Sigmoid colon (tissue), 6 donors: ENCODE measurements at regions not wholly inside any gene's neighbourhood (a gene's known extent, or its start where the extent isn't known, plus 50 kb on each side); places are given as distances from the start of the nearest gene placed in this dataset.

ENCODE experiments used
- DNase-seq: peaks from one replicate; pipeline ENCODE4 v3.0.0-alpha.2; 2019
- H3K27ac ChIP-seq, 4 donors: fragments of 200-600 bp; sonication (generic); one replicate each; pipeline ENCODE4 v1.5.1; 2016 to 2019; ENCODE audit warnings: mild to moderate bottlenecking in 1 of 4
- H3K27me3 ChIP-seq, 3 donors: fragments of 200-600 bp; sonication (generic); one replicate each; pipeline ENCODE4 v1.5.1; 2019; ENCODE audit warnings: mild to moderate bottlenecking in 1 of 3
- H3K36me3 ChIP-seq, 4 donors: fragments of 200-600 bp; sonication (generic); one replicate each; pipeline ENCODE4 v1.5.1; 2016 to 2019
- H3K4me1 ChIP-seq, 4 donors: fragments of 200-600 bp; sonication (generic); one replicate each; pipeline ENCODE4 v1.5.1; 2017 to 2019
- H3K4me3 ChIP-seq, 4 donors: fragments of 200-600 bp; sonication (generic); one replicate each; pipeline ENCODE4 v1.5.1; 2017 to 2019; ENCODE audit warnings: mild to moderate bottlenecking in 2 of 4, moderate library complexity in 1 of 4
- H3K9me3 ChIP-seq, 4 donors: fragments of 200-600 bp in 3 of 4; sonication (generic) in 3 of 4; one replicate each; pipeline versions ENCODE4 v1.5.1 to v1.6.1; 2013 to 2019
- EP300 ChIP-seq, 4 donors: sonication (generic); formaldehyde crosslinking; IDR thresholded peaks; one replicate each; pipeline ENCODE4 v1.6.1; 2017; ENCODE audit warnings: antibody characterized with exemption in 4 of 4
- POLR2A ChIP-seq, 2 donors: fragments of 450-650 bp; IDR thresholded peaks; one replicate each; pipeline ENCODE4 v1.6.1; 2016; ENCODE audit warnings: antibody characterized with exemption in 2 of 2, mild to moderate bottlenecking in 2 of 2, moderate library complexity in 2 of 2
- POLR2AphosphoS5 ChIP-seq, 4 donors: sonication (generic); formaldehyde crosslinking; IDR thresholded peaks; one replicate each; pipeline ENCODE4 v1.6.1; 2017; ENCODE audit warnings: antibody characterized with exemption in 4 of 4
- WGBS, 2 donors: extraction: QIAGEN DNeasy Blood & Tissue Kit; methylation state at CpG; one replicate each; pipeline ENCODE4 v1.1.7; 2013; 5-methylcytosine and 5-hydroxymethylcytosine counted together
- intact Hi-C: fragments of 100-400 bp; cut with DNase I; formaldehyde crosslinking; loops from one replicate; pipeline ENCODE4 v1.15.1; 2023
- TF ChIP-seq, protein P1 (sequence below), 4 experiments: fragments of 450-650 bp in 3 of 4; fragments of 200-600 bp in 1 of 4; IDR thresholded peaks; one replicate each; pipeline ENCODE4 v1.5.1; 2016 to 2019; ENCODE audit warnings: antibody characterized with exemption in 4 of 4, mild to moderate bottlenecking in 3 of 4, moderate library complexity in 2 of 4
- donor health status: healthy with polysubstance abuse.
- donor health status: healthy.

DNA sequence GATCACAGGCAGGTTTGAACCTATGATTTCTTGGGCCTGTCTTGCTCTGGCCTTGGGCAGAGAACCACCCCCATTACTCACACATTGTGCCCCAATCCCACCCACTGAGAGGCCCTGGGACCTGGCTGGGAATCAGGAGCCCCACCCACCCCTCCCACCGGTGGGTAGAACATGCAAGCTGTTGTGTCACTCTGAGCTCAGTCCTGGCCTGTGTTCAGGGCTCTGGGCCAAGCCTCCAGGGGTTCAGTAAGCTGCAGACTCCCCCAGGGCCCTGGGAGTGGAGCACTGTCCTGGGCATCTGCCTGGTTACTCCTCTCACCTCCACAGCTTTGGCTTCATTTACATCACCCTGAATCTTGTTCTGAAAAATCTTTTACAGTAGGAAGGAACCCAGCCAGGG lies 270.5 kb downstream of the RRAGC start:
- intact Hi-C loops = no loop called here
- Histone ChIP-seq H3K36me3 (no peaks in the 10 kb centered on the region), H3K9me3 (peaks cover 0 to 3% (median 1%) of the 10 kb centered on the region in 4 donors), H3K27ac (no peak overlapping the region), H3K4me1 (no peaks in the 10 kb centered on the region), H3K27me3 (peaks cover 0 to 4% (median 0%) of the 10 kb centered on the region in 3 donors), H3K4me3 (no peak overlapping the region)
- TF ChIP-seq POLR2A (IDR thresholded peaks at IDR 0.05) = no peak
- no peak for TF ChIP-seq EP300 (IDR thresholded peaks at IDR 0.05)
- TF ChIP-seq POLR2AphosphoS5 (IDR thresholded peaks at IDR 0.05) = no peak
- TF ChIP-seq, protein P1, sequence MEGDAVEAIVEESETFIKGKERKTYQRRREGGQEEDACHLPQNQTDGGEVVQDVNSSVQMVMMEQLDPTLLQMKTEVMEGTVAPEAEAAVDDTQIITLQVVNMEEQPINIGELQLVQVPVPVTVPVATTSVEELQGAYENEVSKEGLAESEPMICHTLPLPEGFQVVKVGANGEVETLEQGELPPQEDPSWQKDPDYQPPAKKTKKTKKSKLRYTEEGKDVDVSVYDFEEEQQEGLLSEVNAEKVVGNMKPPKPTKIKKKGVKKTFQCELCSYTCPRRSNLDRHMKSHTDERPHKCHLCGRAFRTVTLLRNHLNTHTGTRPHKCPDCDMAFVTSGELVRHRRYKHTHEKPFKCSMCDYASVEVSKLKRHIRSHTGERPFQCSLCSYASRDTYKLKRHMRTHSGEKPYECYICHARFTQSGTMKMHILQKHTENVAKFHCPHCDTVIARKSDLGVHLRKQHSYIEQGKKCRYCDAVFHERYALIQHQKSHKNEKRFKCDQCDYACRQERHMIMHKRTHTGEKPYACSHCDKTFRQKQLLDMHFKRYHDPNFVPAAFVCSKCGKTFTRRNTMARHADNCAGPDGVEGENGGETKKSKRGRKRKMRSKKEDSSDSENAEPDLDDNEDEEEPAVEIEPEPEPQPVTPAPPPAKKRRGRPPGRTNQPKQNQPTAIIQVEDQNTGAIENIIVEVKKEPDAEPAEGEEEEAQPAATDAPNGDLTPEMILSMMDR (IDR thresholded peaks at IDR 0.05) = no peak
- DNase-seq = peak; percentile 56
- 3 to 46% methylated on average over 1 of the region's 1 CpG for WGBS, 2 donors

DNA sequence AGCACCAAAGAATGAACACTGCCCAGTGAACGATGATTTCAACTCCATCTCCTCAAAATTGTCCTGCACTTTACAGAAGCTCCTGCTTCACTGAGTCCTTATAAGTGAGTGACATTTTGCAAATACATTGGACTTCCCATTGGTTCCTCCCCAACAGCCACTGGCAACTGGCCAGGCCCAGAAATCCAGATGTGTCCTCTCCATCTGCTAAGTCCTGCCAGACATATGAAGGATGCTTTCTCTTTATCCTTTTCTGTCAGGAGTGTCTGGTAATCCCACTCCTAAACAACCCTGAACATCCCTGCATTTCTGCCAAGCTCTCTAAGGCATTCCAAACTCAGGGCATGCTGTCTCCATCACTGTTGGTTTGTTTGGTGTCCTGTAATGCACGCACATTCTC lies 271.8 kb downstream of the RRAGC start:
- H3K27me3 ChIP-seq = peaks cover 0 to 4% (median 0%) of the 10 kb centered on the region in 3 donors
- H3K9me3 ChIP-seq = peaks cover 0 to 5% (median 1%) of the 10 kb centered on the region in 4 donors
- H3K27ac ChIP-seq = no peak overlapping the region
- no peaks in the 10 kb centered on the region for H3K36me3 ChIP-seq
- 79 to 81% methylated on average over 2 of the region's 2 CpGs for WGBS, 2 donors
- intact Hi-C loops = no loop called here
- no peak overlapping the region for H3K4me3 ChIP-seq
- no peak for TF ChIP-seq POLR2AphosphoS5 (IDR thresholded peaks at IDR 0.05)
- TF ChIP-seq EP300 (IDR thresholded peaks at IDR 0.05) = no peak
- no peak for TF ChIP-seq POLR2A (IDR thresholded peaks at IDR 0.05)
- TF ChIP-seq, protein P1 (IDR thresholded peaks at IDR 0.05) = no peak
- H3K4me1 ChIP-seq = no peaks in the 10 kb centered on the region
- no peak for DNase-seq

DNA sequence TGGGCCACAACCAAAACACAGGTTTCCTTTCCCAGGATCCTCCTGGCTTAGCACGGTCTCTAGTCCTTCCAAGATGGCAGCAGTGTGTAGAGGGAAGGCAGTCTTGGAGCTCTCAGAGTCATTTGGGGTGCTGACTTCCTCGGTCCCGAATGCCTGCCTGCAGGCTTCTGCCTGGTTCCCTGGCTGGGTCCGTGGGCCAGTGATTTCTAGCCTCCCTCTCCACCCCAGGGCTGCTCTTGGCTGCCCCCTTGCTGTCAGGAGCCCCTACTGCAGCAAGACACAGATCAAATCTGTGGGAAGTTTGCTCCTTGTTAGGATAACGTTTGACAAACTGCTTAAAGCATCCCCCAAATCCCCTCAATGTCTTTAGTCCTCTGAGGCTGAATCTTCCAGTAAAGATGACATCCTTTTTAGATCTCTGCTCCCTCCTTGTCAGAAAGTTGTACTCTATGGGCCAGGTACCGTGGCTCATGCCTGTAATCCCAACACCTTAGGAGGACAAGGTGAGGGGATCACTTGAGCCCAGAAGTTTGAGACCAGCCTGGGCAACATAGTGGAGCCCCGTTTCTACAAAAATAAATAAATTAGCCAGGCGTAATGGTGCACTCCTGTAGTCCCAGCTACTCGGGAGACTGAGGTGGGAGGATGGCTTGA lies 272.5 kb downstream of the RRAGC start:
- H3K36me3 ChIP-seq = no peaks in the 10 kb centered on the region
- peak; percentile 54 for DNase-seq
- intact Hi-C loops = no loop called here
- peaks cover 0 to 5% (median 1%) of the 10 kb centered on the region in 4 donors for H3K9me3 ChIP-seq
- 40% methylated on average over 9 of the region's 9 CpGs for WGBS, 2 donors
- H3K4me3 ChIP-seq = no peak overlapping the region
- peaks cover 0 to 8% (median 0%) of the 10 kb centered on the region in 3 donors for H3K27me3 ChIP-seq
- no peak overlapping the region for H3K27ac ChIP-seq
- no peaks in the 10 kb centered on the region for H3K4me1 ChIP-seq
- TF ChIP-seq POLR2A (IDR thresholded peaks at IDR 0.05) = no peak
- TF ChIP-seq, protein P1 (IDR thresholded peaks at IDR 0.05) = peak in 3 of 4 experiments; percentile 29 to 54 (median 36)

DNA sequence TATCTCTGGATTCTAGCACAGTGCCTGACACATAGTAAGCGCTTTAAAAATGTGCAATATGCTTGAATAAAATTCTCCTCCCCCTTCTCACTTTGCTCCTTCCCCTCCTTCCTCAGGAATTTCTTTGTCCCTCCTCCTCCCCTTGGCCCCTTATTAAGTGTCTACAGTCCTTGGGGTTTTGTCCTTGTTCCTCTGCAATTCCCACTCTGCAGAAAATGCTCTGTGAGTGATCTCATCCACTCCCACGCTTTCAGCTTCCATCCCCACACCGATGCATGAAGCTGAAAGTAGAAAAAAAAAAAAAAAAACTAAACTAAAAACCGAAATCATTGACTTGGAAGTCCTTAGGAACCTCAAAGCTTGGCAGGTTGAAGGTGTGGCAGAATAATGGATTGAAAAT lies 273.6 kb downstream of the RRAGC start:
- Histone ChIP-seq H3K36me3 (no peaks in the 10 kb centered on the region), H3K27ac (no peak overlapping the region), H3K9me3 (peaks cover 0 to 5% (median 0%) of the 10 kb centered on the region in 4 donors), H3K4me1 (no peaks in the 10 kb centered on the region), H3K27me3 (peaks cover 0 to 8% (median 0%) of the 10 kb centered on the region in 3 donors), H3K4me3 (no peak overlapping the region)
- no peak for DNase-seq
- intact Hi-C loops = no loop called here
- 64 to 70% methylated on average over 4 of the region's 4 CpGs for WGBS, 2 donors
- TF ChIP-seq, protein P1 (IDR thresholded peaks at IDR 0.05) = no peak
- TF ChIP-seq EP300 (IDR thresholded peaks at IDR 0.05) (no peak), POLR2AphosphoS5 (IDR thresholded peaks at IDR 0.05) (no peak), POLR2A (IDR thresholded peaks at IDR 0.05) (no peak)

DNA sequence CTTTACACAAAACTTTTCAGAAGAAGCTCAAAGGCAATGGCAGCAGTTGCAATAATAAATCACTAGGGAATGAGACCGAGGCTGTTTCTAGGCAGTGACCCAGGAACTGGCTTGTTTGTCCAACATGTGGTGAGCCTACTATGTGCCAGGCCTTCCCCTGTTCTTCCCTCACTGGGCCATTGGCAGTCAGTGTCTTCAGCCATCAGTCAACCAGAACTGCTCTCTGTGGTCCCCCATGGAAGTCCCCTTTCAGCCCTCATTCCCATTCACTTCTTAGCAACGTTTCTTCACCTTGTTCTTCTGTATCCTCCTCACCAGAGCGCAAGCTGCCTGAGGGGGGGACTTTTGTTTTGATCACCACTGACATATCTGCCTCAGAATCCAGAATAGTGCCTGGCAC lies 274.1 kb downstream of the RRAGC start:
- peaks cover 0 to 8% (median 0%) of the 10 kb centered on the region in 3 donors for H3K27me3 ChIP-seq
- H3K4me1 ChIP-seq = no peaks in the 10 kb centered on the region
- peaks cover 0 to 5% (median 0%) of the 10 kb centered on the region in 4 donors for H3K9me3 ChIP-seq
- 56 to 70% methylated on average over 3 of the region's 3 CpGs for WGBS, 2 donors
- DNase-seq = no peak
- no peak overlapping the region for H3K27ac ChIP-seq
- intact Hi-C loops = no loop called here
- no peaks in the 10 kb centered on the region for H3K36me3 ChIP-seq
- no peak overlapping the region for H3K4me3 ChIP-seq
- TF ChIP-seq, protein P1 (IDR thresholded peaks at IDR 0.05) = no peak
- TF ChIP-seq POLR2AphosphoS5 (IDR thresholded peaks at IDR 0.05) (no peak), EP300 (IDR thresholded peaks at IDR 0.05) (no peak), POLR2A (IDR thresholded peaks at IDR 0.05) (no peak)
